ENCODE measurements at regions not wholly inside any gene's neighbourhood (a gene's known extent, or its start where the extent isn't known, plus 50 kb on each side); places are given as distances from the start of the nearest gene placed in this dataset.

DNA sequence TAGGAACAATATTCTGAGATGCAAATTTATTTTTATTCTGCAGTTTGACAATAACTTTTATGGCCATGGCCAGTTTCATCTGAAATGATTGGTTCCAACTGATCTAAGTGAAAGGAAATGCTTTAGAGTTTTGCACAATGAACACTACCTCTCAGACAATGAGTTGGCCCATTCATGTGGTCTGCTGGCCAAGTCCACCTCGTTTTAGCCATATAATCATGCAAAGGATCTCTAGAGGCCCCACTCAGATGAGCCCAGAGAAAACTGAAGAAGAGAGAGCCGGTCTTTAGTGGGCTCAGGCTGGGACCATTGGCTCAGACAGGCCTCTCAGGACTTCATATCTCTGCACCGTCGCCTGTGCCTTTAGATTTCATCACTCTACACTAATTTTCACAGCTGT, 254.7 kb downstream of the MREG start:
- no peaks in the 10 kb centered on the region for H3K36me3 Mint-ChIP-seq
- Histone ChIP-seq H3K9me3 (no peaks in the 10 kb centered on the region), H3K27ac (ENCODE audit: low read length) (no peak overlapping the region), H3K4me3 (ENCODE audit: control insufficient read depth in 1 of 2, extremely low read depth in 1 of 2, low read length in 1 of 2) (no peak overlapping the region), H3K27me3 (replicated peaks in 1 of 2; ENCODE audit: control insufficient read depth in 2 of 2, extremely low read depth in 1 of 2, insufficient read depth in 2 of 2, low read length in 1 of 2) (peaks cover 0 to 6% of the 10 kb centered on the region in 2 experiments), H3K36me3 (ENCODE audit: control insufficient read depth in 2 of 2, extremely low read depth in 1 of 2, insufficient read depth in 1 of 2, low read length in 1 of 2) (no peaks in the 10 kb centered on the region), H3K4me1 (ENCODE audit: control insufficient read depth in 1 of 2, extremely low read depth in 1 of 2, insufficient read depth in 2 of 2, low read length in 2 of 2) (no peaks in the 10 kb centered on the region)
- ChIA-PET CTCF (no interaction called here), POLR2A (no interaction called here)
- ATAC-seq (replicated peaks in 1 of 4) (no peak), DNase-seq (no peak)
- H3K27ac Mint-ChIP-seq, result no peak overlapping the region
- H3K4me3 Mint-ChIP-seq, result no peak overlapping the region
- no peaks in the 10 kb centered on the region for H3K9me3 Mint-ChIP-seq
- no CpG with 5 or more reads among the region's 4 CpGs for WGBS (ENCODE audit: insufficient coverage)
- H3K4me1 Mint-ChIP-seq, result no peaks in the 10 kb centered on the region
- H3K27me3 Mint-ChIP-seq, result peaks cover 2 to 12% of the 10 kb centered on the region in 2 donors

DNA sequence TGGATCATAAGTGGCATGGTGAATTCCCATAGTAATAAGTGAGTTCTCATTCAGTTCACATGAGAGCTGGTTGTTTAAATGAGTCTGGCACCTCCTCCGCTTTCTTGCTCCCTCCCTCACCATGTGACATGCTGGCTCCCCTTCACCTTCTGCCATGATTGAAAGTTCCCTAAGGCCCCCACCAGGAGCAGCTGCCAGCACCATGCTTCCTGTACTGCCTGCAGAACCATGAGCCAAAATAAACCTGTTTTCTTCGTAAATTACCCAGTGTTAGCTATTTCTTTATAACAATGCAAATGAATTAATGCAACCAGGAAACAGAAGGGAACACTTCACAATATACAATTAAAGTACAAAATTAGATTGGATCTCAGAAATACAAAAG, 257.0 kb downstream of the MREG start:
- DNase-seq, result no peak
- H3K9me3 Mint-ChIP-seq, result no peaks in the 10 kb centered on the region
- no peak overlapping the region for H3K4me3 Mint-ChIP-seq
- Histone ChIP-seq H3K4me3 (ENCODE audit: control insufficient read depth in 1 of 2, extremely low read depth in 1 of 2, low read length in 1 of 2) (no peak overlapping the region), H3K36me3 (ENCODE audit: control insufficient read depth in 2 of 2, extremely low read depth in 1 of 2, insufficient read depth in 1 of 2, low read length in 1 of 2) (no peaks in the 10 kb centered on the region), H3K27me3 (replicated peaks in 1 of 2; ENCODE audit: control insufficient read depth in 2 of 2, extremely low read depth in 1 of 2, insufficient read depth in 2 of 2, low read length in 1 of 2) (peaks cover 0 to 8% of the 10 kb centered on the region in 2 experiments), H3K4me1 (ENCODE audit: control insufficient read depth in 1 of 2, extremely low read depth in 1 of 2, insufficient read depth in 2 of 2, low read length in 2 of 2) (peaks cover under 1 to 1% of the 10 kb centered on the region in 2 experiments), H3K9me3 (no peaks in the 10 kb centered on the region), H3K27ac (ENCODE audit: low read length) (no peak overlapping the region)
- H3K36me3 Mint-ChIP-seq, result no peaks in the 10 kb centered on the region
- POLR2A ChIA-PET, result no interaction called here
- peaks cover 2 to 20% of the 10 kb centered on the region in 2 donors for H3K27me3 Mint-ChIP-seq
- WGBS (ENCODE audit: insufficient coverage), result 43% methylated on average over 1 of the region's 2 CpGs
- CTCF ChIA-PET, result no interaction called here
- H3K4me1 Mint-ChIP-seq, result peaks cover 6 to 9% (median 8%) of the 10 kb centered on the region in 3 donors
- no peak for ATAC-seq (replicated peaks in 1 of 4)
- no peak overlapping the region for H3K27ac Mint-ChIP-seq

DNA sequence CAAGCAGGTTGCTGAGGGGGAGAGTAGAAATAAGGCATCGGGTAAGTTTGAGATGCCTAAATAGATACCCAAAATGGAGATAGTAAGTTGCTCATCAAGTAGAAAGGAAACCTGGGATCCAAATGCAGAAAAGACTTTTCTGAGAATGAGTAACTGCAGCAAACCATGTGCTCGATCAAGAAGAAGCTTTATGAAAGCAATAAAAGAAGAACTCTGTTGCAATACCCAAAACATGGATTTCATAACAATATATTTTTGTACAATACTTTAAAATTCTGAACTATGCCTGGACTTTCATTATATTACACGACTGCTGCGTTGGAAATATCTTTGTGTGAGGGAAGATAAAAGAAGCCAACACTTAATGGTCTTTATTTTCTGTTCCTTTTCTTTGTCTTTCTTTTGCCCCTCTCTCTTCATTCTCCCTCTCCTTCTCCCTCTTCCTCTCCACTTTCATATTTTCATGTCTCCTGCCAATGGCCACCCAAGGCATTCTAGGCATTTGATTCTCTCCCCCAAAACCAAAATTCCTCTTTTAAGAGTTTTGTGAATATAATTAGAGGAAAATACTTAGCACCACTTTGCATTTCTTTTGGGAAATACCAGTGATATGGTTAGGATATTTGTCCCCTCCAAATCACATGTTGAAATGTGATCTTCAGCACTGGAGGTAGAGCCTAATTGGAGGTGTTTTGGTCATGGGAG, 257.6 kb downstream of the MREG start:
- 100% methylated on average over 1 of the region's 4 CpGs for WGBS (ENCODE audit: insufficient coverage)
- H3K27ac ChIP-seq (ENCODE audit: low read length), result no peak overlapping the region
- no peaks in the 10 kb centered on the region for H3K36me3 Mint-ChIP-seq
- H3K27ac Mint-ChIP-seq, result no peak overlapping the region
- ATAC-seq (replicated peaks in 1 of 4) (no peak), DNase-seq (no peak)
- peaks cover 2 to 20% of the 10 kb centered on the region in 2 donors for H3K27me3 Mint-ChIP-seq
- H3K4me3 Mint-ChIP-seq, result no peak overlapping the region
- no peaks in the 10 kb centered on the region for H3K36me3 ChIP-seq (ENCODE audit: control insufficient read depth in 2 of 2, extremely low read depth in 1 of 2, insufficient read depth in 1 of 2, low read length in 1 of 2)
- ChIA-PET POLR2A (no interaction called here), CTCF (no interaction called here)
- H3K9me3 Mint-ChIP-seq, result no peaks in the 10 kb centered on the region
- peaks cover 0 to 8% of the 10 kb centered on the region in 2 experiments for H3K27me3 ChIP-seq (replicated peaks in 1 of 2; ENCODE audit: control insufficient read depth in 2 of 2, extremely low read depth in 1 of 2, insufficient read depth in 2 of 2, low read length in 1 of 2)
- H3K4me1 ChIP-seq (ENCODE audit: control insufficient read depth in 1 of 2, extremely low read depth in 1 of 2, insufficient read depth in 2 of 2, low read length in 2 of 2), result peaks cover 4 to 6% of the 10 kb centered on the region in 2 experiments
- H3K4me3 ChIP-seq (ENCODE audit: control insufficient read depth in 1 of 2, extremely low read depth in 1 of 2, low read length in 1 of 2), result no peak overlapping the region
- H3K9me3 ChIP-seq, result no peaks in the 10 kb centered on the region
- peaks cover 12 to 14% (median 13%) of the 10 kb centered on the region in 3 donors for H3K4me1 Mint-ChIP-seq

DNA sequence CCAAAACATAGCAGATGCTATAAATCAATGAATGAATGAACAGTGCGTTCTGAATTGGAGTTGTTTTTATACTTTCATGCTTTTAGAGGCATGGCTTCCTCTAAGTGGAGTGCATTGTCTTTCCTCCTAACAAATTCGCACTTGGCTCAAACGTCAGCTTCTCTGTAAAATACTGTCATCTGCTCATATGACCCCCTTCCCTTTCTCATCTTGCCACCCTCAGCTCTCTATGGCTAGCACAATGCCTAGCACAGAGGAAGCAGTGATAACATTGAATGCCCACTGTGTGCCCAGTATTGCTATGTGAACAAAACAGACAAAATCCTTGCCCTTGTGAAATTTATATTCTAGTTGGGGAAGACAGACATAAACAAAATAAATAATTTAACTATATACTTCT, 258.8 kb downstream of the MREG start:
- no peak overlapping the region for H3K27ac Mint-ChIP-seq
- Histone ChIP-seq H3K27ac (ENCODE audit: low read length) (no peak overlapping the region), H3K36me3 (ENCODE audit: control insufficient read depth in 2 of 2, extremely low read depth in 1 of 2, insufficient read depth in 1 of 2, low read length in 1 of 2) (no peaks in the 10 kb centered on the region), H3K9me3 (no peaks in the 10 kb centered on the region), H3K4me1 (ENCODE audit: control insufficient read depth in 1 of 2, extremely low read depth in 1 of 2, insufficient read depth in 2 of 2, low read length in 2 of 2) (peaks cover 12 to 16% of the 10 kb centered on the region in 2 experiments), H3K27me3 (replicated peaks in 1 of 2; ENCODE audit: control insufficient read depth in 2 of 2, extremely low read depth in 1 of 2, insufficient read depth in 2 of 2, low read length in 1 of 2) (peaks cover 0 to 9% of the 10 kb centered on the region in 2 experiments), H3K4me3 (ENCODE audit: control insufficient read depth in 1 of 2, extremely low read depth in 1 of 2, low read length in 1 of 2) (no peak overlapping the region)
- H3K4me1 Mint-ChIP-seq, result peaks cover 24 to 27% (median 25%) of the 10 kb centered on the region in 3 donors
- WGBS (ENCODE audit: insufficient coverage), result 33% methylated on average over 1 of the region's 3 CpGs
- ChIA-PET CTCF (no interaction called here), POLR2A (interaction anchor here in 1 of 2 donors (0.7 kb wide), 1 partner anchor 419 kb away, joined by 4 read pairs; no protein-coding TSS in a partner anchor)
- peaks cover 2 to 22% of the 10 kb centered on the region in 2 donors for H3K27me3 Mint-ChIP-seq
- H3K9me3 Mint-ChIP-seq, result no peaks in the 10 kb centered on the region
- ATAC-seq (replicated peaks in 1 of 4) (no peak), DNase-seq (no peak)
- no peak overlapping the region for H3K4me3 Mint-ChIP-seq
- no peaks in the 10 kb centered on the region for H3K36me3 Mint-ChIP-seq

DNA sequence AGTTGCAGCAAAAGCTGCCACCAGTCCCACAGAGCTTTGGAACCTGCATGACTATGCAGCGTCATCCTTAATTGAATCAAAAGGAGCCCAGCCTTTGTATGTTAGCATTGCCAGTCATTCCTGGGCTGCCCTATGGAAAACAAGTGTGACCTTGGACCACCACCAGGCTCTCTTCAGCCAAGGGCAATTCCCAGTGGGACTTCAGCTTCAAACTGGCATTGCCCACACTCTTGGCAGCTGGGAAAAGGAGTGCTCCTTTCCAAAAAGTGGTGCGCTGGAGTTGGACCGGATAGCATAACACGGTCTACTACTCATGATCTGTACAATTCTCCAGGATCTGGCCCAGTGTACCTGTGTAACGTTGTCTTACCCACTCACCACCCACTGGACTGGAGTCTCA, 259.5 kb downstream of the MREG start:
- WGBS (ENCODE audit: insufficient coverage), result 92% methylated on average over 5 of the region's 5 CpGs
- H3K27ac ChIP-seq (ENCODE audit: low read length), result no peak overlapping the region
- Mint-ChIP-seq H3K4me3 (no peak overlapping the region), H3K4me1 (peaks cover 27 to 32% (median 30%) of the 10 kb centered on the region in 3 donors), H3K36me3 (no peaks in the 10 kb centered on the region), H3K27me3 (peaks cover 3 to 30% of the 10 kb centered on the region in 2 donors), H3K27ac (no peak overlapping the region), H3K9me3 (no peaks in the 10 kb centered on the region)
- peaks cover 0 to 12% of the 10 kb centered on the region in 2 experiments for H3K27me3 ChIP-seq (replicated peaks in 1 of 2; ENCODE audit: control insufficient read depth in 2 of 2, extremely low read depth in 1 of 2, insufficient read depth in 2 of 2, low read length in 1 of 2)
- DNase-seq (no peak), ATAC-seq (replicated peaks in 1 of 4) (no peak)
- peaks cover 12 to 16% of the 10 kb centered on the region in 2 experiments for H3K4me1 ChIP-seq (ENCODE audit: control insufficient read depth in 1 of 2, extremely low read depth in 1 of 2, insufficient read depth in 2 of 2, low read length in 2 of 2)
- no peaks in the 10 kb centered on the region for H3K9me3 ChIP-seq
- no peaks in the 10 kb centered on the region for H3K36me3 ChIP-seq (ENCODE audit: control insufficient read depth in 2 of 2, extremely low read depth in 1 of 2, insufficient read depth in 1 of 2, low read length in 1 of 2)
- CTCF ChIA-PET, result no interaction called here
- POLR2A ChIA-PET, result no interaction called here
- no peak overlapping the region for H3K4me3 ChIP-seq (ENCODE audit: control insufficient read depth in 1 of 2, extremely low read depth in 1 of 2, low read length in 1 of 2)

DNA sequence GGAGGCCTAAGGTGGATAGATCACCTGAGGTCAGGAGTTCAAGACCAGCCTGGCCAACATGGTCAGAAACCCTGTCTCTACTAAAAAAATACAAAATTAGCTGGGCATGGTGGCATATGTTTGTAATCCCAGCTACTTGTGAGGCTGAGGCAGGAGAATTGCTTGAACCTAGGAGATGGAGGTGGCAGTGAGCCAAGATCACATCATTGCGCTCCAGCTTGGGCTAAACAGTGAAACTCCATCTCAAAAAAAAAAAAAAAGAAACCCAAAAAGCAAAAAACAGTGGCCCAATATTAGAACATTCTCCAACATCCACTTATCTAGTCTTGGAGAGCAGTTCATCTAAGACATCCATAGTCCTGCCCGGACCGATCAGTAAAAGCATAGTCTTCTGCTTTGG, 260.4 kb downstream of the MREG start:
- Mint-ChIP-seq H3K9me3 (no peaks in the 10 kb centered on the region), H3K27me3 (peaks cover 3 to 32% of the 10 kb centered on the region in 2 donors), H3K27ac (no peak overlapping the region), H3K4me1 (peaks cover 27 to 32% (median 30%) of the 10 kb centered on the region in 3 donors), H3K4me3 (no peak overlapping the region), H3K36me3 (no peaks in the 10 kb centered on the region)
- 100% methylated on average over 2 of the region's 3 CpGs for WGBS (ENCODE audit: insufficient coverage)
- no peak overlapping the region for H3K4me3 ChIP-seq (ENCODE audit: control insufficient read depth in 1 of 2, extremely low read depth in 1 of 2, low read length in 1 of 2)
- H3K36me3 ChIP-seq (ENCODE audit: control insufficient read depth in 2 of 2, extremely low read depth in 1 of 2, insufficient read depth in 1 of 2, low read length in 1 of 2), result no peaks in the 10 kb centered on the region
- H3K9me3 ChIP-seq, result no peaks in the 10 kb centered on the region
- H3K4me1 ChIP-seq (ENCODE audit: control insufficient read depth in 1 of 2, extremely low read depth in 1 of 2, insufficient read depth in 2 of 2, low read length in 2 of 2), result peaks cover 12 to 16% of the 10 kb centered on the region in 2 experiments
- POLR2A ChIA-PET, result no interaction called here
- CTCF ChIA-PET, result no interaction called here
- DNase-seq (no peak), ATAC-seq (replicated peaks in 1 of 4) (no peak)
- no peak overlapping the region for H3K27ac ChIP-seq (ENCODE audit: low read length)
- H3K27me3 ChIP-seq (replicated peaks in 1 of 2; ENCODE audit: control insufficient read depth in 2 of 2, extremely low read depth in 1 of 2, insufficient read depth in 2 of 2, low read length in 1 of 2), result peaks cover 0 to 16% of the 10 kb centered on the region in 2 experiments

All from T-cell (primary cell).